Activated T-helper 1 cell treated with anti-CD3 and anti-CD28 coated beads, Interleukin-12 subunit alpha, Interleukin-12 subunit beta, Interleukin-2, Interleukin-4 antibody, amounts not matched to agents 30 ng/mL and 10 ng/mL and 1 ng/mL, durations not matched to agents 14 hours and 24 hours and 36 hours (primary cell): ENCODE measurements at regions not wholly inside any gene's neighbourhood (a gene's known extent, or its start where the extent isn't known, plus 50 kb on each side); places are given as distances from the start of the nearest gene placed in this dataset.

Experiments used
- DNase-seq: peaks from one replicate; pipeline ENCODE4 v3.0.0; 2021; ENCODE audit warnings: low spot score
- H3K27ac Mint-ChIP-seq: one replicate; pipeline ENCODE4 v1.8.0; 2021; ENCODE audit warnings: mild to moderate bottlenecking, mixed read lengths
- H3K27me3 Mint-ChIP-seq: one replicate; pipeline ENCODE4 v1.8.0; 2022; ENCODE audit warnings: mild to moderate bottlenecking, moderate library complexity, mixed read lengths; ENCODE audit not compliant: insufficient read depth
- H3K36me3 Mint-ChIP-seq: one replicate; pipeline ENCODE4 v1.8.0; 2021; ENCODE audit warnings: low read depth, mixed read lengths
- H3K4me1 Mint-ChIP-seq: one replicate; pipeline ENCODE4 v1.8.0; 2021; ENCODE audit warnings: low read depth, mixed read lengths
- H3K4me3 Mint-ChIP-seq: one replicate; pipeline ENCODE4 v1.8.0; 2021; ENCODE audit warnings: mild to moderate bottlenecking, moderate library complexity, mixed read lengths
- H3K9me3 Mint-ChIP-seq: one replicate; pipeline ENCODE4 v1.8.0; 2021; ENCODE audit warnings: mixed read lengths
- intact Hi-C: fragments of 100-400 bp; cut with micrococcal nuclease; formaldehyde crosslinking; loops from one replicate; pipeline ENCODE4 v1.15.1; 2024

DNA sequence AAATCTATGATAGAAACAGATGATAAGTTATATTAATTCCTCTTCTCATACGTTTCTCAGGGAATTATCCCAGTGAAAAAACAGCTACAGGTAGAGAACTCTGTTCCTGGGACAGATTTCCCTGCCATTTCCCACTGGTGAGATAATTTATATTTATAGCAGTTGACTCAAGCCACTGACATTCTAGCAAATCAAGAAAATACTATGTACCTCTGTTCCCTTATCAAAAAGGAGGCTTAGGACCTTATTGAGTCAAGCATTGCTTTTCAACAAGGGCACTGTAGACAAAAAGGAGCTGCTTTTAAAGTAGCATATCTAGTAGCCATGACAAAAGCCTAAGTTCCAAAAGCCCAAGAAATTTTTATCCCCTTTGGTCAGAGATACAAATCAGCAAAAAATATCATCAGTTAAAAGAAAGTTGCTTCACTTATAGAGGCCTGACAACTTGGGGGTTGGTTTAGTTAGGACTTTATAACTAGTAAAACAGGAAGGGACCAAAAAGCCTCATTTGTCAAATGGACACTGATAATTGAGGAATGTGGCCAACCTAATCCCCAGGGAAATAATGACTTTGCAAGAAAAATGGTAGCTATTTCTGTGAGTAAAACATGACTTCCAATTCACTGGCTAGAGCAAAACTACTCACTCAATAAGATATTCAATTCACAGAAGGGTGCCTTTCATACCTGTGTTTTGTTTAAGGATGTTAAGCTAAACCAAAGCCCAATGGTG, 652.5 kb downstream of the SLITRK1 start:
- no peaks in the 10 kb centered on the region for H3K36me3 Mint-ChIP-seq
- H3K27me3 Mint-ChIP-seq, result no peaks in the 10 kb centered on the region
- no peak for DNase-seq
- H3K4me1 Mint-ChIP-seq, result no peaks in the 10 kb centered on the region
- no peak overlapping the region for H3K27ac Mint-ChIP-seq
- H3K9me3 Mint-ChIP-seq, result peaks cover 4% of the 10 kb centered on the region
- intact Hi-C loops, result no loop called here
- no peak overlapping the region for H3K4me3 Mint-ChIP-seq

- H3K36me3 Mint-ChIP-seq, result no peaks in the 10 kb centered on the region
- DNase-seq, result no peak
- no peaks in the 10 kb centered on the region for H3K27me3 Mint-ChIP-seq
- intact Hi-C loops, result no loop called here
- H3K4me3 Mint-ChIP-seq, result no peak overlapping the region
- no peak overlapping the region for H3K27ac Mint-ChIP-seq
- H3K4me1 Mint-ChIP-seq, result no peaks in the 10 kb centered on the region
- H3K9me3 Mint-ChIP-seq, result peaks cover 5% of the 10 kb centered on the region
These were observed 658.7 kb downstream of the SLITRK1 start for GRCh38 chr13:83223546-83223945.

GRCh38 chr13:83221813-83222241, 660.4 kb downstream of the SLITRK1 start:
- intact Hi-C loops, result no loop called here
- Mint-ChIP-seq H3K9me3 (peaks cover 5% of the 10 kb centered on the region), H3K27me3 (no peaks in the 10 kb centered on the region), H3K36me3 (no peaks in the 10 kb centered on the region), H3K4me3 (no peak overlapping the region), H3K27ac (no peak overlapping the region), H3K4me1 (no peaks in the 10 kb centered on the region)
- no peak for DNase-seq

DNA sequence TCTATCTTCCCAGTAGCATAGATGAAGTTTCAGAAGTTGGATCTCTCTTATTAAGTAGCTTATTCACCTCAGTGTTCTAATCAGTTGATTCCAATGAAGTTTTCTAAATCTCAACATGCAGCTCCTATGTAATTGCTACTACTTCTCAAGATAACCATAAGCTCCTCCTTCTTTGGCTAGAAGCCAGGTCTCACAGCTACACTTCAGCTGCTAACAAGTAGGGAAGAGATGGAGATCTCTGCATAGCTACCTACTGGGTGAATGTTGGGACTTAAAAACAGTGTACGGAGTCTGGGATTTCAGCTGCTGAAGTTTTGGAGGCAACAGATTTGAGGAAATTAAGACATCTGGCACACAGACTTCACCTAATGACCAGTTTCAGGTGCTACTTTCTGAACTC, 661.0 kb downstream of the SLITRK1 start:
- H3K9me3 Mint-ChIP-seq, result peaks cover 5% of the 10 kb centered on the region
- H3K27ac Mint-ChIP-seq, result no peak overlapping the region
- intact Hi-C loops, result no loop called here
- no peak for DNase-seq
- H3K4me1 Mint-ChIP-seq, result no peaks in the 10 kb centered on the region
- no peaks in the 10 kb centered on the region for H3K36me3 Mint-ChIP-seq
- no peaks in the 10 kb centered on the region for H3K27me3 Mint-ChIP-seq
- H3K4me3 Mint-ChIP-seq, result no peak overlapping the region

- DNase-seq, result no peak
- H3K4me1 Mint-ChIP-seq, result no peaks in the 10 kb centered on the region
- H3K36me3 Mint-ChIP-seq, result no peaks in the 10 kb centered on the region
- peaks cover 5% of the 10 kb centered on the region for H3K9me3 Mint-ChIP-seq
- no peak overlapping the region for H3K27ac Mint-ChIP-seq
- H3K4me3 Mint-ChIP-seq, result no peak overlapping the region
- intact Hi-C loops, result no loop called here
- no peaks in the 10 kb centered on the region for H3K27me3 Mint-ChIP-seq
These were observed 662.0 kb downstream of the SLITRK1 start for GRCh38 chr13:83220241-83220640.

DNA sequence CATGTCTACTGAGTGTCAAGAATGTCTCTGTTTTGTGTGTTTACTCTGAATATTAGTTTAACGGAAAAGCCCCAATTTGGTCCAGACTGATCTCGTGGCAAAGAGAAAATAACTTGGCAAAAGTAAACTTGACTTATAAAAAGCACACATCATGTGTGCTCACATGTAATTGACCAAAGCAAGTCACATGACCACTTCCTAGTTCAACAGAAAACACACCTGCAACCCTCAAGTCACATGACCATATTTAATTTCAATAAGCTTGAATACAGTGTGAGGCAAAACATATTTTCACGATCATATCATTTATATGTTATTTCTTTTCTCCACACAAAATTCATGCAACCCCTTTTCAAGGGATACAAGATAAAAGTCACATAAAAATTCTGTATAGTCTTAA, 662.4 kb downstream of the SLITRK1 start:
- Mint-ChIP-seq H3K4me1 (no peaks in the 10 kb centered on the region), H3K27ac (no peak overlapping the region), H3K9me3 (peaks cover 5% of the 10 kb centered on the region), H3K4me3 (no peak overlapping the region), H3K36me3 (no peaks in the 10 kb centered on the region), H3K27me3 (no peaks in the 10 kb centered on the region)
- intact Hi-C loops, result no loop called here
- no peak for DNase-seq

- Mint-ChIP-seq H3K27ac (no peak overlapping the region), H3K4me3 (no peak overlapping the region), H3K36me3 (no peaks in the 10 kb centered on the region), H3K27me3 (no peaks in the 10 kb centered on the region), H3K9me3 (peaks cover 9% of the 10 kb centered on the region), H3K4me1 (no peaks in the 10 kb centered on the region)
- DNase-seq, result no peak
- intact Hi-C loops, result no loop called here
These were observed 665.6 kb downstream of the SLITRK1 start for GRCh38 chr13:83216479-83217245.

DNA sequence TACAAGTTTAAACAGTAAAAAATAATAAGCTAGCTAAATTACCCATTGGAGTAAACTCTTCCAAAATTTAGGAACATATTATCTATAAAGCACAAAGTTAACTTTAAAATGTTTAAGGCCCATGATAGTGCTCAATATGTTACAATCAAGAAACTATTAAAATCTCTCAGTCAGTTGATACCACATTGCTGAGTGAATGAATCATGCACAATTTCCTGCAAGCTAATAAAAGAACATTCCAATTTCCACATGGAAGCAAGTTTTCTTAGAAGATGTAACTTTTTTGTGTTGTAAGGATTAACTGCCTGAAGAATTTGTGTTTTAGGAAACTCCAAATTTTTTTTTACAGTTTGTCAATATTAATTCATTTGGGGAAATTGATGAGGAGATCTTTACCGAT, 666.6 kb downstream of the SLITRK1 start:
- Mint-ChIP-seq H3K9me3 (peaks cover 14% of the 10 kb centered on the region), H3K36me3 (no peaks in the 10 kb centered on the region), H3K4me1 (no peaks in the 10 kb centered on the region), H3K4me3 (no peak overlapping the region), H3K27ac (no peak overlapping the region), H3K27me3 (no peaks in the 10 kb centered on the region)
- intact Hi-C loops, result no loop called here
- no peak for DNase-seq

DNA sequence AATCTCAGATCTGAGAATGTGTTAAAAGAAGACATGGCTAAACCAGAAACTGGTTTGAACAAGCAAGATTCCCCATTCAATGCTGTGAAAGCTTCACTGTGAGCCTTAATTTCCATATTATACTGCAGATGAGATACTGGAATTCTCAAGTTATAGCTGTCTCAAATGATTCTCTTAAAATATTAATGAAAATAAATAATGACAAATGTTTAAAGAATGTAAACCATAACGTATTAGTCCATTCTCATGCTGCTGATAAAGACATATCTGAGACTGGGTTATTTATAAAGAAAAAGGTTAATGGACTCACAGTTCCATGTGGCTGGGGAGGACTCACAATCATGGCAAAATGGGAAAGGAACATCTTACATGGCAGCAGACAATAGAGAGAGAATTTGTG, 667.8 kb downstream of the SLITRK1 start:
- no peak for DNase-seq
- no peak overlapping the region for H3K4me3 Mint-ChIP-seq
- H3K27ac Mint-ChIP-seq, result no peak overlapping the region
- intact Hi-C loops, result no loop called here
- H3K27me3 Mint-ChIP-seq, result no peaks in the 10 kb centered on the region
- H3K4me1 Mint-ChIP-seq, result no peaks in the 10 kb centered on the region
- H3K9me3 Mint-ChIP-seq, result peaks cover 17% of the 10 kb centered on the region
- H3K36me3 Mint-ChIP-seq, result no peaks in the 10 kb centered on the region

DNA sequence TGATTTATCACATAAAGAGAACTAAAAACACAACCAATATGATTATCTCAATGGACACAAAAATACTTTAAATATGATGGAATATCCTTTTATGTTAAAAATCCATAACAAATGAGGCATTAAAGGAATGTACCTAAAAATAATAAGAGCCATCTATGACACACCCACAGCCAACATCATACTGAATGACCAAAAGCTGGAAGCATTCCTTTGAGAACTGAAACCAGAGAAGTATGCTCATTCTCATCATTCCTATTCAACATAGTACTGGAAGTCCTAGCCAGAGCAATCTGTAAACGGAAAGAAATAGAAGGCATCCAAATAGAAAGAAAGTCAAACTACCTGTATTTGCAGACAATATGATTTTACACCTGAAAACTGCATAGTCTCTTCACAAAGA, 671.0 kb downstream of the SLITRK1 start:
- Mint-ChIP-seq H3K36me3 (no peaks in the 10 kb centered on the region), H3K4me3 (no peak overlapping the region)

DNA sequence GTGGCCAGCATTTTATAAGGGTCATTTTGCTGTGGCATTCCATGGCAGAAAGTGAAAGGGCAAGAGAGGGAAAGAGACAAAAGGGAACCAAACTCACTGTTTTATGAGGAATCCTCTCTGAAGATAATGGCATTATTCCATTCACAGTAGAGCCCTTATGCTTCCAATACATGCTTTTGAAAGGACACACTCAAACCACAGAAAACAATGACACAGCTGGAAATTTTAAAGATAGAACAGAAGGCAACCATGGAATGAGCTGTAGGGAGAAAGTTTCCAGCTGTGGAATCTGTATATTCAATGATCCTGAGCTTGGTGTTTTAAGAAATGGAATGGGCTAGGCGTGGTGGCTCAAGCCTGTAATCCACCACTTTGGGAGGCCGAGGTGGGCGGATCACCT, 677.4 kb downstream of the SLITRK1 start:
- Mint-ChIP-seq H3K4me3 (no peak overlapping the region), H3K27me3 (no peaks in the 10 kb centered on the region), H3K4me1 (no peaks in the 10 kb centered on the region), H3K36me3 (no peaks in the 10 kb centered on the region), H3K27ac (no peak overlapping the region), H3K9me3 (peaks cover 6% of the 10 kb centered on the region)
- intact Hi-C loops, result no loop called here
- DNase-seq, result no peak

More for the DNA sequence above, 671.0 kb downstream of the SLITRK1 start:
- Mint-ChIP-seq H3K27ac (no peak overlapping the region), H3K9me3 (peaks cover 17% of the 10 kb centered on the region), H3K4me1 (no peaks in the 10 kb centered on the region), H3K27me3 (no peaks in the 10 kb centered on the region)
- intact Hi-C loops, result no loop called here
- no peak for DNase-seq

DNA sequence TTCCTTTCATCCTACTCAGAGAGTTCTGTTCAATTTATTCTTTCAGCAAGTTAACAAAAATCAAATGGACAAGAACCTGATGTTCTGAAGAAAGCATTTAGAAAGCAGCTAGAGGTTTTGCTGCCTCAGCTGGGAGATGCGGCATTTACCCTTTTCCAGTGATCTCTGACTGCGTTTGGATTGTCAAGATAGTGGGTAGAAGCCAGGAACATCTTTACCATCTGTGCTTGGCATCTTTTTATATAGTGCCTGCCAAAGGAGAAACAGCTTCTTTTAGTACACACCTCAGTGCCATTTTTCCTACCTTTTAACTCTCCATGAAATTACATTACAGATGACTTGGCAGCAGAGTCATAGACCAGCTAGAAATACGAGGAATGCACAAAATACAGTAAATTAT, 680.8 kb downstream of the SLITRK1 start:
- intact Hi-C loops, result no loop called here
- Mint-ChIP-seq H3K27ac (no peak overlapping the region), H3K4me1 (no peaks in the 10 kb centered on the region), H3K4me3 (no peak overlapping the region), H3K9me3 (peaks cover 6% of the 10 kb centered on the region), H3K27me3 (no peaks in the 10 kb centered on the region), H3K36me3 (no peaks in the 10 kb centered on the region)
- no peak for DNase-seq

GRCh38 chr13:83197316-83197715, 685.0 kb downstream of the SLITRK1 start:
- H3K4me3 Mint-ChIP-seq, result no peak overlapping the region
- no peak for DNase-seq
- H3K36me3 Mint-ChIP-seq, result no peaks in the 10 kb centered on the region
- H3K4me1 Mint-ChIP-seq, result no peaks in the 10 kb centered on the region
- H3K9me3 Mint-ChIP-seq, result no peaks in the 10 kb centered on the region
- H3K27ac Mint-ChIP-seq, result no peak overlapping the region
- intact Hi-C loops, result no loop called here
- no peaks in the 10 kb centered on the region for H3K27me3 Mint-ChIP-seq
